K562 (cell line): ENCODE measurements at regions not wholly inside any gene's neighbourhood (a gene's known extent, or its start where the extent isn't known, plus 50 kb on each side); places are given as distances from the start of the nearest gene placed in this dataset.

Source experiments
- ATAC-seq: fragments of 200-7000 bp; cut with Tn5 transposase; 3 replicates; pipeline ENCODE4 v1.9.1; 2020; ENCODE audit warnings: moderate library complexity
- BruUV-seq: library from RNA; stranded (reverse); fragments of 400-500 nt; replicated peaks from 2 replicates; lab custom pipeline; 2021; lab: Mats Ljungman, UMichigan
- CTCF ChIA-PET: fragments of 300-600 bp; formaldehyde crosslinking; extraction: SDS; loops from one replicate; lab custom pipeline; 2021; ENCODE audit warnings: low intra/inter-chr PET ratio; lab: Yijun Ruan, JAX
- POLR2A ChIA-PET: fragments of 300-600, 350-650 bp; sonication (Branson Sonifier 250); formaldehyde crosslinking; extraction: SDS; loops from one replicate; lab custom pipeline; 2021; ENCODE audit warnings: antibody characterized with exemption, inconsistent platforms; lab: Yijun Ruan, JAX
- DNase-seq, 4 experiments: peaks; one replicate each; pipeline versions ENCODE4 v3.0.0 to v3.0.0-alpha.2; 2011 to 2018; ENCODE audit warnings: low spot score in 3 of 4, mixed read lengths in 3 of 4; ENCODE audit errors: extremely low read depth in 1 of 4
- FAIRE-seq: peaks from 2 replicates; lab custom pipeline; 2011; peaks lifted over from hg19 to GRCh38; lab: Jason Lieb, UNC
- H2AFZ ChIP-seq: 2 replicates; pipeline ENCODE4 v1.6.0; 2011; ENCODE audit warnings: low read depth, low read length, control low read depth, inconsistent platforms
- H3K27ac ChIP-seq: fragments of 200-600 bp; 3 replicates; pipeline ENCODE4 v1.8.0; 2011; ENCODE audit warnings: low read depth, mild to moderate bottlenecking, control low read depth, inconsistent platforms, low read length, moderate library complexity, mixed read lengths; ENCODE audit errors: extremely low read depth
- H3K27me3 ChIP-seq, 2 experiments: fragments of 300-600 bp in 1 of 2; 2 replicates in 1 of 2; 3 replicates in 1 of 2; pipeline versions ENCODE4 v1.6.0 to v1.8.0; 2011; ENCODE audit warnings: inconsistent platforms in 2 of 2, low read length in 2 of 2, mild to moderate bottlenecking in 1 of 2, mixed read lengths in 1 of 2, moderate library complexity in 1 of 2; ENCODE audit not compliant: control insufficient read depth in 2 of 2, insufficient read depth in 2 of 2
- H3K36me3 ChIP-seq: fragments of 300-600 bp; 3 replicates; pipeline ENCODE4 v1.8.0; 2011; ENCODE audit warnings: mild to moderate bottlenecking, low read length, inconsistent platforms; ENCODE audit not compliant: control insufficient read depth, insufficient read depth
- H3K4me1 ChIP-seq, 2 experiments: fragments of 200-600 bp in 1 of 2; replicated peaks in 1 of 2; 2 replicates in 1 of 2; 3 replicates in 1 of 2; pipeline versions ENCODE4 v1.5.1 to v1.8.0; 2011; ENCODE audit warnings: inconsistent platforms in 2 of 2, low read length in 2 of 2, mild to moderate bottlenecking in 1 of 2, mixed read lengths in 1 of 2, moderate library complexity in 1 of 2; ENCODE audit not compliant: control insufficient read depth in 2 of 2, insufficient read depth in 2 of 2
- H3K4me2 ChIP-seq: 2 replicates; pipeline ENCODE4 v1.6.1; 2011; ENCODE audit warnings: low read length, control low read depth, inconsistent platforms, mixed read lengths; ENCODE audit not compliant: insufficient read depth
- H3K4me3 ChIP-seq: fragments of 200-600 bp; sonication (generic), shearing (Covaris generic); 2 replicates; pipeline ENCODE4 v1.5.1; 2016; ENCODE audit warnings: control low read depth, inconsistent platforms
- H3K79me2 ChIP-seq: fragments of 200-600 bp; 3 replicates; pipeline ENCODE4 v1.8.0; 2011; ENCODE audit warnings: low read length, inconsistent platforms; ENCODE audit not compliant: control insufficient read depth, insufficient read depth
- H3K9ac ChIP-seq, 2 experiments: 2 replicates each; pipeline versions ENCODE4 v1.6.0 to v1.6.1; 2011; ENCODE audit warnings: low read depth in 2 of 2, low read length in 2 of 2, control low read depth in 1 of 2, inconsistent platforms in 1 of 2, mild to moderate bottlenecking in 1 of 2, mixed read lengths in 1 of 2; ENCODE audit not compliant: insufficient read depth in 1 of 2
- H3K9me1 ChIP-seq: one replicate; pipeline ENCODE4 v1.6.0; 2011; ENCODE audit warnings: inconsistent platforms, mild to moderate bottlenecking, low read length, moderate library complexity; ENCODE audit not compliant: control insufficient read depth, insufficient read depth
- H3K9me3 ChIP-seq: replicated peaks from 2 replicates; pipeline ENCODE4 v1.5.1; 2011; ENCODE audit warnings: low read depth, low read length, inconsistent platforms; ENCODE audit not compliant: control insufficient read depth, insufficient read depth
- H4K20me1 ChIP-seq: replicated peaks from 2 replicates; pipeline ENCODE4 v1.6.1; 2011; ENCODE audit warnings: low read length, inconsistent platforms, mixed read lengths; ENCODE audit not compliant: control insufficient read depth, insufficient read depth
- EHMT2 ChIP-seq: fragments of 450-650 bp; IDR thresholded peaks from 2 replicates; pipeline ENCODE4 v1.6.1; 2018; ENCODE audit warnings: antibody characterized with exemption
- NONO ChIP-seq, 2 experiments: fragments of 200-400 bp in 1 of 2; fragments of 450-650 bp in 1 of 2; formaldehyde crosslinking in 1 of 2; IDR thresholded peaks; 2 replicates each; pipeline ENCODE4 v1.6.1; 2017; ENCODE audit warnings: low read depth in 2 of 2, mild to moderate bottlenecking in 2 of 2, moderate library complexity in 2 of 2, low read length in 1 of 2
- POLR2A ChIP-seq: fragments of 450-650 bp; conservative IDR thresholded peaks from 2 replicates; pipeline ENCODE4 v1.6.1; 2016
- ZBTB11 ChIP-seq, 3 experiments: fragments of 200-800 bp in 1 of 3; fragments of 250-450 bp in 1 of 3; fragments of 450-650 bp in 1 of 3; sonication (Bioruptor Pico) in 1 of 3; sonication (Bioruptor generic) in 1 of 3; formaldehyde crosslinking in 1 of 3; IDR thresholded peaks; 2 replicates each; pipeline versions ENCODE4 v1.6.1 to v1.8.0; 2016 to 2022; ENCODE audit warnings: mild to moderate bottlenecking in 2 of 3, missing genetic modification characterization in 2 of 3, missing compliant biosample characterization in 1 of 3, moderate library complexity in 1 of 3
- ZNF124 ChIP-seq: sonication (generic); formaldehyde crosslinking; IDR thresholded peaks from 2 replicates; pipeline ENCODE4 v1.8.1; 2022; ENCODE audit warnings: missing genetic modification reagents
- ZNF212 ChIP-seq: fragments of 450-650 bp; formaldehyde crosslinking; IDR thresholded peaks from 2 replicates; pipeline ENCODE4 v1.4.0; 2020; ENCODE audit warnings: mild to moderate bottlenecking
- ZNF77 ChIP-seq: fragments of 250-450 bp; sonication (Bioruptor Pico); IDR thresholded peaks from 2 replicates; pipeline ENCODE4 v1.5.0; 2020
- in situ Hi-C: fragments of 300-500 bp; cut with MboI; formaldehyde crosslinking; loops from 4 replicates; pipeline ENCODE4 v1.15.0; 2018; ENCODE audit warnings: inconsistent platforms, mixed read lengths
- intact Hi-C: fragments of 100-400 bp; cut with micrococcal nuclease; formaldehyde crosslinking; loops from 2 replicates; pipeline ENCODE4 v1.14.2; 2022

DNA sequence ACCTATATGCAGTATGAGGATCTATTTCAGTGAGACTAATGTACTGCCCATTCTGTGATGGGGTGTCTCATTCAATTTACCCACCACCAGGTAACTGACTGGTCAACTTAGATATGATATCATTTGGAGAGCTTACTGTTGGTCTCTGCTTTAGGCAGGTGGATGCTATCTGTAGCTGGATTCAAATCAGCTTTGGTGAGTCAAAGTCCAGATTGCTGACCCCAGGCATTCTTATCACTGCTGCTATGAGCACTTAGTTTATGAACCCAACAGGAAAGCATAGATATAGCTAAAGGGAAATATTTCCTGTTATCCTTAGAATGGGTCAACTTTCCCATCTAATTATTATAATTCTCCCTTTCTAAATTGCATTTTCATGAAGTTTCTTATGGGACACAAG, 1295.2 kb upstream of the SPRY2 start:
- CTCF ChIA-PET: no interaction called here

More for the DNA sequence above, 1295.2 kb upstream of the SPRY2 start:
- no peak overlapping the region for H3K4me2 ChIP-seq
- H3K4me3 ChIP-seq: no peak overlapping the region
- no peaks in the 10 kb centered on the region for H3K4me1 ChIP-seq
- H3K27me3 ChIP-seq: no peaks in the 10 kb centered on the region
- FAIRE-seq (no peak), DNase-seq (no peak), ATAC-seq (no peak)
- in situ Hi-C loops: no loop called here
- BruUV-seq: no TSS peak
- no peak overlapping the region for H2AFZ ChIP-seq
- POLR2A ChIA-PET: no interaction called here
- no peaks in the 10 kb centered on the region for H3K79me2 ChIP-seq
- TF ChIP-seq NONO (IDR thresholded peaks at IDR 0.05; ENCODE audit: low read depth in 2 of 2, low read length in 1 of 2) (no peak), ZBTB11 (CRISPR knock-in tag; IDR thresholded peaks at IDR 0.05) (no peak), EHMT2 (no peak), POLR2A (no peak), ZNF77 (CRISPR knock-in tag) (no peak), ZNF124 (no peak), ZNF212 (no peak)
- H3K36me3 ChIP-seq: no peaks in the 10 kb centered on the region
- no peak overlapping the region for H3K9ac ChIP-seq
- intact Hi-C loops: no loop called here
- no peaks in the 10 kb centered on the region for H3K9me3 ChIP-seq
- H3K9me1 ChIP-seq: no peaks in the 10 kb centered on the region
- no peak overlapping the region for H3K27ac ChIP-seq
- H4K20me1 ChIP-seq: no peaks in the 10 kb centered on the region
